ENCODE measurements at regions not wholly inside any gene's neighbourhood (a gene's known extent, or its start where the extent isn't known, plus 50 kb on each side); places are given as distances from the start of the nearest gene placed in this dataset.

DNA sequence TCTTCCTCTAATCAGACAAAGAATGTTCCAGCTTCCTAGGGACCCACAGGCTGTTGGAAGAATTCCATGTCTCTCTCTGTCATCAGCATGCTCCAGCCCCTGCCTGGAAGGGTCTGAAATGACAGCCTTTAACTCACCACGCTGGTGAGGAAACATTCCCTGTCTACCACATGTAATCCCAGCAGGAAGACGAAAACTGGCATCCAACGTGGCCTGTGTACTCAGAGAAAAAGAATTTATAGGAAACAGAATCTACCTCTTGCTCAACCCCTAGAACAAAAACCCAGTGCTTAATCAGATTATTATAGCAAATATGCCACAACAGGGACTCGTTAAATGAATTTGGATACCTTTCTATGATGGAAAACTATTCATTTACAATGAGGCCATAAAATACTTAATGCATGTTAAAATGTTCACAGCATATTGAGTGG lies 147.3 kb upstream of the FOXF1 start:
- DNase-seq (ENCODE audit: extremely low spot score, insufficient read length, low read depth) (no peak), FAIRE-seq (no peak)

GRCh38 chr16:86363836-86364618 lies 146.3 kb upstream of the FOXF1 start:
- DNase-seq (ENCODE audit: extremely low spot score, insufficient read length, low read depth) (no peak), FAIRE-seq (no peak)

GRCh38 chr16:86364653-86365380 lies 145.5 kb upstream of the FOXF1 start:
- no peak for FAIRE-seq
- DNase-seq (ENCODE audit: extremely low spot score, insufficient read length, low read depth): no peak

GRCh38 chr16:86365513-86366273 lies 144.6 kb upstream of the FOXF1 start:
- FAIRE-seq (no peak), DNase-seq (ENCODE audit: extremely low spot score, insufficient read length, low read depth) (no peak)

GRCh38 chr16:86366481-86366880 lies 143.8 kb upstream of the FOXF1 start:
- no peak for DNase-seq (ENCODE audit: extremely low spot score, insufficient read length, low read depth)
- FAIRE-seq: no peak

DNA sequence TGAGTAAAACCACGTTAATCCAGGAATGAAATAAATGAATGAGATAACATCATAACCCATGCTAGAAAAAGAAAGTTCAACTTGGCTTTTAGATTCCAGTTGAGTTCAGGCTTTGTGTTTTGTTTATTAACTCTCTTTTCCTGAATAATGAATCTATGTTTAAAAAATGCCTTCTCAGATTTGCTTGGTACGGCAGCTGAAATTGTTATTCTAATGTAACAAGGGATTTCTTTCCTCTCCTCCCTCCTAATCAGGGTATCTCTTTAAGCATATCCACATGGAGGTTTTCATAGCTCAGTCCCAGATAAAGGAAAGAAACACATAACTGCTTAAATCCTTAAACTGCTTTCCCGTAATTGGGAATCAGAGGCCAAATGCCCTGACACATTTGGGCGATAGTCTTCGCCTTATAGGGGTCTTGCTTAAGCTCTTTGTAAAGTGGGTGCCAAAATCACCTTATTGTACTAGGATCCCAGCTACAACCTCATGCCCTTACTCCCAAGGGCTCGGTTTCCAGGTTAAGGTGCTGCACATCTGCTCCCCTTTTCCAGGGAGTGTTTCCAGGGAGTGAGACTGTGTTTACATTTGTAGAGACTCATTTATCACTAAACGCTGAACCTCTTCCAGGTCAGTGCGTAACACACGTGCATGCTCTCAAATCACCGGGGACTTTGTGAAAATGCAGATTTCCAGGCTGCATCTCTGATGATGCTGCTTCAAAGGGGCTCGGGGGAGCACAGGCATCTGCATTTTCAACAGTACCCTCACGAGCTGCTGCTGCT lies 142.8 kb upstream of the FOXF1 start:
- FAIRE-seq (no peak), DNase-seq (ENCODE audit: extremely low spot score, insufficient read length, low read depth) (no peak)

DNA sequence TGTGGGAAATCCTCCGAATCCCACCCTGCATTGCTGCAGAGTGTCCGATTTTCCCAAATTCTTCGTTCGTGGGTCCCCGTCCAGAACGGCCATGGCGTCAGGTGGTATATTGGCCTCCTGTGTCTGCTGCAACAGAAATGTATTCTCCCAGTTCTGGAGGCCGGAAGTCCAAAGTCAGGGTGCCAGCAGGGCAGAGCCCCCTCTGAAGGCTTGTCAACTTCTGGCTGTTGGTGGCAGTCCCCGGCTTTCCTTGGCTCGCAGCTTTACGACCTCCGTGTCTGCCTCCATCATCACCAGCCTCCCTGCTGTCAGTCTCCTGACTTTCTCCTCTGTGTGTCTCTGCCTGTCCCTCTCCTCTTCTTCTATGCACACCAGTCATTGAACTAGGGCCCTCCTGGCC lies 142.1 kb upstream of the FOXF1 start:
- no peak for DNase-seq (ENCODE audit: extremely low spot score, insufficient read length, low read depth)
- no peak for FAIRE-seq

GRCh38 chr16:86370062-86370461 lies 140.3 kb upstream of the FOXF1 start:
- FAIRE-seq: no peak
- DNase-seq (ENCODE audit: extremely low spot score, insufficient read length, low read depth): no peak

- DNase-seq (ENCODE audit: extremely low spot score, insufficient read length, low read depth) (no peak), FAIRE-seq (no peak)
Measured at GRCh38 chr16:86371083-86371803, 139.1 kb upstream of the FOXF1 start.

DNA sequence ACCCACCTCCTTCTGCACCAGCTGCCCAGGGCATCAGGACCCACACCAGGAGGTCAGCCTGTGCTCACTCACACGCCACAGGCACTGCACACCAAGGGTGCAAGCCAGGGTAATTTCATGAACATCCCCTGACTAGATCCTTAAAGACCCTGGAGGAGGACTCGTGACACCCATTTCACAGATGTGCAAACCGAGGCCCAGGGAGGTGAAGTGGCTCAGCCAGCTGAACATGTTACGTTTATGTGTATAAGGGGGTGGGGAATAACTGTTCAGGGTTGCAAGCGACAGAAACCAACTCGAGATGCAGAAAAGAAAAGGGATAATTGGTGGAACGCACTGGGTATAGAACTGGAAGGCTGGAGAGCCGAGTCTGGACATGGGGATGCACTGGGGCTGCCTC lies 138.1 kb upstream of the FOXF1 start:
- no peak for DNase-seq (ENCODE audit: extremely low spot score, insufficient read length, low read depth)

DNA sequence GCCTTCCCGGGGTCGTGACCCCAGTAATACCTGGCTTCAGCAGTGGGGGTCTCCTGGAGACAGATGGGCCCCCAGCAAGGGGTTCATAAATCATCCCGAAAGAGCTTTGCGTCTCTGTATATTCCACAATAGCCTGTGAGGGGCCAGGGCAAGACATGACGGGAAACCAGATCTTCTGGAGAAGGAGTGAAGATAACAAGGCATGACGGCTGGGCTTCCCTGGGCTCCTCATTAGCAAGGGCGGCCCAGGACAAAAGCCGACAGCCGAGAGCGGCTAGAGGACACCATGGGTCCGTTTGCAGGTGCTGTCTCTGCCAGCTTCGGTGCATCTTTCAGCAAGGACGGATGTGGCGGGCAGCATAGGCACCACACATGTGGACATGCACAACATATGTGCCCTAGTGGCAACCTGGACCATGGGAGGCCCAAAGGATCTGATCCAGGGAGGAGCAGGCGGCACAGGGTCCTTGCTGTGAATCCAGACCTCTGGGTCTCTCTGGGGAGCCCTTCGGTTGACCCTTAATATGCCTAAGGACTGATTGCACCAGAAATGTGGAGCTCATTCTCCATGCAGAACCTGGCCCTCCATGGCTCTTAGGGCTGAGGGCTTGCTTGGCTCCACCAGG lies 136.9 kb upstream of the FOXF1 start:
- FAIRE-seq (no peak), DNase-seq (ENCODE audit: extremely low spot score, insufficient read length, low read depth) (no peak)

More for the DNA sequence above, 138.1 kb upstream of the FOXF1 start:
- no peak for FAIRE-seq

DNA sequence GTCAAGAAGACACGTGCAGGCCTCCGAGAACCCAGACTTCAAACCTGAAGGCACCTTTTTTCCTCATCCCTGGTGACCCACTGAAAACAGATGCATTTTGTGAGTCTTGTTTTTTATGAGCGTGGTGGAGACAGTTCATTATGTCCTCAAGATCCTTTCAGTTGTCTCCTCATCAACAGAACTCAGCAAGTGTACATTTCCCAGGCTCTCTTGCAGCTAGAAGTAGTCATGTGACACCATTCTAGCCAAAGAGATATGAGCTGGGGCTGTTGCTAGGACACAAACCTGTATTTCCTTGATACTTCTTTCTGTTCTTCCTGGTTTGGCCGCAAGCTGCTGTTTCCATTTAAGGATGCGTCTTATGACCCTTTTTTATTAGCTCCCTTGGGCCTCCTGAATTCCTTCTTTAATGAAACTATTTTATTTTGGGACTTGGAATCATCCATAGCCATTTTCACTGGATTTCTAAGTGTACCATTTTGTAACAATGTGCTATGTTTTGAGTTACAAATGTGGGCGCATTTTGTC lies 135.7 kb upstream of the FOXF1 start:
- DNase-seq (ENCODE audit: extremely low spot score, insufficient read length, low read depth): no peak
- no peak for FAIRE-seq

GRCh38 chr16:86375364-86375763 lies 135.0 kb upstream of the FOXF1 start:
- DNase-seq (ENCODE audit: extremely low spot score, insufficient read length, low read depth): no peak

GRCh38 chr16:86375851-86376250 lies 134.5 kb upstream of the FOXF1 start:
- DNase-seq (ENCODE audit: extremely low spot score, insufficient read length, low read depth): no peak
- no peak for FAIRE-seq

More at GRCh38 chr16:86375364-86375763, 135.0 kb upstream of the FOXF1 start:
- no peak for FAIRE-seq

- no peak for DNase-seq (ENCODE audit: extremely low spot score, insufficient read length, low read depth)
- no peak for FAIRE-seq
Measured at GRCh38 chr16:86376837-86377236, 133.5 kb upstream of the FOXF1 start.

- no peak for DNase-seq (ENCODE audit: extremely low spot score, insufficient read length, low read depth)
- no peak for FAIRE-seq
Measured at GRCh38 chr16:86377251-86378022, 132.9 kb upstream of the FOXF1 start.

GRCh38 chr16:86378128-86378527 lies 132.2 kb upstream of the FOXF1 start:
- DNase-seq (ENCODE audit: extremely low spot score, insufficient read length, low read depth) (no peak), FAIRE-seq (no peak)
